Left lung (tissue), 4 donors: ENCODE measurements at regions not wholly inside any gene's neighbourhood (a gene's known extent, or its start where the extent isn't known, plus 50 kb on each side); places are given as distances from the start of the nearest gene placed in this dataset.
"Not testable (repeated sequence)": the region's sequence is repeated elsewhere in the genome, so short reads cannot be mapped to it uniquely, and the experiment has no call there.

Experiments
- ATAC-seq: fragments of 200-7000 bp; cut with Tn5 transposase; one replicate; pipeline ENCODE4 v1.9.1; 2020; ENCODE audit warnings: moderate library complexity
- DNase-seq, 4 donors: peaks; one replicate each; pipeline ENCODE4 v3.0.0-alpha.2; 2013 to 2020
- H3K27ac ChIP-seq, 2 donors: fragments of 200-600 bp; sonication (generic) in 1 of 2; one replicate each; pipeline versions ENCODE4 v1.5.0 to v1.8.0; 2020 to 2021
- H3K27me3 ChIP-seq, 2 donors: fragments of 200-600 bp; sonication (generic) in 1 of 2; one replicate each; pipeline versions ENCODE4 v1.5.0 to v1.8.0; 2020 to 2021
- H3K36me3 ChIP-seq, 2 donors: fragments of 200-600 bp; sonication (generic) in 1 of 2; one replicate each; pipeline versions ENCODE4 v1.5.0 to v1.8.0; 2020 to 2021
- H3K4me1 ChIP-seq, 2 donors: fragments of 200-600 bp; one replicate each; pipeline ENCODE4 v1.8.0; 2021
- H3K4me3 ChIP-seq, 2 donors: fragments of 200-600 bp; sonication (generic) in 1 of 2; one replicate each; pipeline versions ENCODE4 v1.5.0 to v1.8.0; 2020 to 2021; ENCODE audit warnings: mild to moderate bottlenecking in 1 of 2
- H3K9me3 ChIP-seq, 2 donors: fragments of 200-600 bp; sonication (generic) in 1 of 2; one replicate each; pipeline versions ENCODE4 v1.5.0 to v1.8.0; 2020 to 2021
- intact Hi-C, 2 donors: fragments of 100-400 bp; cut with DNase I; formaldehyde crosslinking; loops; one replicate each; pipeline versions ENCODE4 v1.11.2 to v1.14.2; 2022
- TF ChIP-seq, protein P1 (sequence below), 2 donors: fragments of 200-600 bp; sonication (generic) in 1 of 2; IDR thresholded peaks; one replicate each; pipeline versions ENCODE4 v1.5.0 to v1.8.0; 2021; ENCODE audit warnings: antibody characterized with exemption in 2 of 2
- donor health status: DM: no; HTN: yes; CAD: no.
- donor health status: DM: no; HTN: no; CAD: no.

DNA sequence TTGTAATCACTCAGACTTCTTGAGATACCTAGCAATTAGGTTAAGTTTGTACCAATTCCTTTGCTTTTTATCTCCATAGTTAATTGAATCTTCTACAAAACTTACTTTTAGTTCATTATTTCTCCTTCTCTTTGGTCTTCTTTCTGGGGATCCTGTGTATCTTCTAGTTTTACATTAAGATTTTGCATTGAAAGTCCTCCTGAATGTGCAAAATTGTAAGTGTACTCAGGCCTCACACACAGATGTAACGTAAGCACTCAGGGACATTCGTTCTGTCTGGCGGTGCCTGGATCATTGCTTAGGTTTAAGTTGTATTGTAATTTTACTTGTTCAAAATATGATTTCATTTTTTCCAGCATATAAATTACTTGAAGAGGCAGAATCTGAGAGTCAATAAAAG, 222.6 kb upstream of the CPHXL start:
- Histone ChIP-seq H3K4me1 (no peaks in the 10 kb centered on the region), H3K27me3 (no peaks in the 10 kb centered on the region), H3K4me3 (no peak overlapping the region), H3K36me3 (no peaks in the 10 kb centered on the region), H3K27ac (no peak overlapping the region), H3K9me3 (no peaks in the 10 kb centered on the region)
- ATAC-seq (no peak), DNase-seq (no peak)
- intact Hi-C loops, result no loop called here
- TF ChIP-seq, protein P1, sequence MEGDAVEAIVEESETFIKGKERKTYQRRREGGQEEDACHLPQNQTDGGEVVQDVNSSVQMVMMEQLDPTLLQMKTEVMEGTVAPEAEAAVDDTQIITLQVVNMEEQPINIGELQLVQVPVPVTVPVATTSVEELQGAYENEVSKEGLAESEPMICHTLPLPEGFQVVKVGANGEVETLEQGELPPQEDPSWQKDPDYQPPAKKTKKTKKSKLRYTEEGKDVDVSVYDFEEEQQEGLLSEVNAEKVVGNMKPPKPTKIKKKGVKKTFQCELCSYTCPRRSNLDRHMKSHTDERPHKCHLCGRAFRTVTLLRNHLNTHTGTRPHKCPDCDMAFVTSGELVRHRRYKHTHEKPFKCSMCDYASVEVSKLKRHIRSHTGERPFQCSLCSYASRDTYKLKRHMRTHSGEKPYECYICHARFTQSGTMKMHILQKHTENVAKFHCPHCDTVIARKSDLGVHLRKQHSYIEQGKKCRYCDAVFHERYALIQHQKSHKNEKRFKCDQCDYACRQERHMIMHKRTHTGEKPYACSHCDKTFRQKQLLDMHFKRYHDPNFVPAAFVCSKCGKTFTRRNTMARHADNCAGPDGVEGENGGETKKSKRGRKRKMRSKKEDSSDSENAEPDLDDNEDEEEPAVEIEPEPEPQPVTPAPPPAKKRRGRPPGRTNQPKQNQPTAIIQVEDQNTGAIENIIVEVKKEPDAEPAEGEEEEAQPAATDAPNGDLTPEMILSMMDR (IDR thresholded peaks at IDR 0.05), result no peak

GRCh38 chr16:75952124-75952523, 225.8 kb upstream of the CPHXL start:
- Histone ChIP-seq H3K9me3 (no peaks in the 10 kb centered on the region), H3K36me3 (no peaks in the 10 kb centered on the region), H3K27me3 (no peaks in the 10 kb centered on the region), H3K4me1 (no peaks in the 10 kb centered on the region), H3K4me3 (no peak overlapping the region), H3K27ac (no peak overlapping the region)
- TF ChIP-seq, protein P1 (IDR thresholded peaks at IDR 0.05), result no peak
- intact Hi-C loops, result no loop called here
- ATAC-seq (no peak), DNase-seq (no peak)

GRCh38 chr16:75957870-75958269, 231.6 kb upstream of the CPHXL start:
- Histone ChIP-seq H3K4me3 (no peak overlapping the region), H3K4me1 (no peaks in the 10 kb centered on the region), H3K36me3 (no peaks in the 10 kb centered on the region), H3K27ac (no peak overlapping the region), H3K9me3 (no peaks in the 10 kb centered on the region), H3K27me3 (no peaks in the 10 kb centered on the region)
- intact Hi-C loops, result no loop called here
- ATAC-seq, result no peak
- no peak for DNase-seq
- TF ChIP-seq, protein P1 (IDR thresholded peaks at IDR 0.05), result no peak

DNA sequence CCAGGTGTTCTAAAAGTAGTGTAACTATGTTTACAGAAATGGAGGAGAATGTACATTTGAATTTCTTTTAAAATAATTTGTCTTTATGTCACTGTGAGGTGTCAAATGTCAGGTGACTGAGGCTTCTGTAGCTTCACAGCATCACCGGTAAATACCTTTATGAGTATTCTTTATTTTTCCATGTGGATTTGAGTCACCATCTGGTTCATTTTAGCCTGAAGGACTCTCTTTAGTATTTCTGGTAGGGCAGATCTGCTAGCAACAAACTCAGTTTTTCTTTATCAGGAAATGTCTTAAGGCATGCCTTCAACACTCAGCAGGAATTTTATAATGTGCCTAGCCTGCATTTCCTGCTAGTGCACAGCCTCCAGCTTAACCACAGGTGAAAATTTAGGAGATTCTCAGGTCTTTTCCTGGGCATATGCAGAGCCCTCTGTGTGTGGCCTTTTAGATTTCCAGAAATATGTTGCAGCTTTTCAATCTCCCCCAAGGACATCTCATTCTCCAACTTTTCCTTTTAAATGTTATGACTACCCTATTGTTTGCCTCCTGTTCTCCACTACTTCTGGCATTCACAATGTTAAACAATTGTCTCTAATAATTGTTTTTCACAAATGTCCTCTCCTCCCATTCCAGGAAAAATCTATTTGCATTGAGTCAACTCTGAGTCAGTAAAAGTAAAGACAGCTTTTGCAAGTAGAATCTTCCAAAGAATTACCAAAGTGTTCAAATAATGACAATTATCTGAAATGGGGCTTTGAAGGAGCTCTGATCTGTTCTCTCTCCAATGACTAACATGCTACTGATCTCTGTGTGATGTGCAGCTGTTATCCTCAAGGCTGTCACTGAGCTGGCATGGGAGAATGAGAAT, 239.4 kb upstream of the CPHXL start:
- TF ChIP-seq, protein P1 (IDR thresholded peaks at IDR 0.05), result no peak
- no peak overlapping the region for H3K4me3 ChIP-seq
- no peaks in the 10 kb centered on the region for H3K27me3 ChIP-seq
- no peak overlapping the region for H3K27ac ChIP-seq
- intact Hi-C loops, result no loop called here
- no peaks in the 10 kb centered on the region for H3K36me3 ChIP-seq
- DNase-seq, result no peak
- H3K4me1 ChIP-seq, result no peaks in the 10 kb centered on the region
- ATAC-seq, result no peak
- no peaks in the 10 kb centered on the region for H3K9me3 ChIP-seq

DNA sequence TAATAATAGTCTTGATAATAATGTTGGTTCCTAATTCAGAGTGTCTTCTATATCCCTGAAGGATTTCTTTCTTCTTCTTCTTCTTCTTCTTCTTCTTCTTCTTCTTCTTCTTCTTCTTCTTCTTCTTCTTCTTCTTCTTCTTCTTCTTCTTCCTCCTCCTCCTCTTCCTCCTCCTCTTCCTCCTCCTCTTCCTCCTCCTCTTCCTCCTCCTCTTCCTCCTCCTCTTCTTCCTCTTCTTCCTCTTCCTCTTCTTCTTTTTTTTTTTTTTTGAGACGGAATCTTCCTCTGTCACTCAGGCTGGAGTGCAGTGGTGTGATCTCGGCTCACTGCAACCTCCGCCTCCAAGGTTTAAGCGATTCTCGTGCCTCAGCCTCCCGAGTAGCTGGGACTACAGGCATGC, 242.8 kb upstream of the CPHXL start:
- DNase-seq, H3K27ac ChIP-seq, intact Hi-C loops, H3K27me3 ChIP-seq, H3K4me3 ChIP-seq, H3K4me1 ChIP-seq, H3K36me3 ChIP-seq, ATAC-seq, H3K9me3 ChIP-seq: not testable (repeated sequence)

GRCh38 chr16:75971334-75971733, 245.0 kb upstream of the CPHXL start:
- Histone ChIP-seq H3K4me1 (no peaks in the 10 kb centered on the region), H3K36me3 (no peaks in the 10 kb centered on the region), H3K4me3 (no peak overlapping the region), H3K27ac (no peak overlapping the region), H3K9me3 (no peaks in the 10 kb centered on the region), H3K27me3 (no peaks in the 10 kb centered on the region)
- ATAC-seq (no peak), DNase-seq (no peak)
- TF ChIP-seq, protein P1 (IDR thresholded peaks at IDR 0.05), result no peak
- intact Hi-C loops, result no loop called here
